LoVo (cell line): ENCODE measurements at regions not wholly inside any gene's neighbourhood (a gene's known extent, or its start where the extent isn't known, plus 50 kb on each side); places are given as distances from the start of the nearest gene placed in this dataset.

Experiments
- DNase-seq: peaks from one replicate; pipeline ENCODE4 v3.0.0-alpha.2; 2016; ENCODE audit warnings: low spot score

GRCh38 chr4:115332078-115332477 is 218.7 kb upstream of the NDST4 start:
- no peak for DNase-seq

GRCh38 chr4:115331241-115331640 is 217.8 kb upstream of the NDST4 start:
- DNase-seq: no peak

GRCh38 chr4:115325836-115326235 is 212.4 kb upstream of the NDST4 start:
- DNase-seq: no peak

- DNase-seq: no peak
Measured at GRCh38 chr4:115323106-115323707, 209.8 kb upstream of the NDST4 start.

GRCh38 chr4:115315182-115315581 is 201.8 kb upstream of the NDST4 start:
- no peak for DNase-seq

- DNase-seq: no peak
Measured at GRCh38 chr4:115310641-115311040, 197.2 kb upstream of the NDST4 start.

GRCh38 chr4:115294717-115295116 is 181.3 kb upstream of the NDST4 start:
- DNase-seq: no peak

GRCh38 chr4:115293093-115293462 is 179.7 kb upstream of the NDST4 start:
- DNase-seq: no peak

GRCh38 chr4:115292320-115293092 is 179.1 kb upstream of the NDST4 start:
- DNase-seq: no peak

GRCh38 chr4:115287426-115287825 is 174.0 kb upstream of the NDST4 start:
- no peak for DNase-seq

GRCh38 chr4:115279330-115279729 is 165.9 kb upstream of the NDST4 start:
- peak; percentile 2 for DNase-seq

- no peak for DNase-seq
Measured at GRCh38 chr4:115278830-115279229, 165.4 kb upstream of the NDST4 start.

- DNase-seq: no peak
Measured at GRCh38 chr4:115275615-115276014, 162.2 kb upstream of the NDST4 start.

GRCh38 chr4:115274545-115274944 is 161.1 kb upstream of the NDST4 start:
- no peak for DNase-seq

GRCh38 chr4:115272594-115272993 is 159.2 kb upstream of the NDST4 start:
- no peak for DNase-seq

- no peak for DNase-seq
Measured at GRCh38 chr4:115272185-115272584, 158.8 kb upstream of the NDST4 start.

- no peak for DNase-seq
Measured at GRCh38 chr4:115260195-115260594, 146.8 kb upstream of the NDST4 start.

GRCh38 chr4:115259642-115260041 is 146.2 kb upstream of the NDST4 start:
- DNase-seq: no peak

- DNase-seq: peak; percentile 6
Measured at GRCh38 chr4:115249808-115250207, 136.4 kb upstream of the NDST4 start.

GRCh38 chr4:115234405-115235093 is 121.1 kb upstream of the NDST4 start:
- DNase-seq: peak; percentile 7

GRCh38 chr4:115233600-115233999 is 120.2 kb upstream of the NDST4 start:
- no peak for DNase-seq

GRCh38 chr4:115229873-115230272 is 116.5 kb upstream of the NDST4 start:
- no peak for DNase-seq

- no peak for DNase-seq
Measured at GRCh38 chr4:115228851-115229250, 115.4 kb upstream of the NDST4 start.
